IMR-90 (cell line): ENCODE measurements at regions not wholly inside any gene's neighbourhood (a gene's known extent, or its start where the extent isn't known, plus 50 kb on each side); places are given as distances from the start of the nearest gene placed in this dataset.

ENCODE experiments used
- BHLHE40 ChIP-seq: fragments of 150-350 bp; IDR thresholded peaks from 2 replicates; pipeline ENCODE4 v1.6.1; 2016; ENCODE audit warnings: mild to moderate bottlenecking, low read depth, low read length
- CEBPB ChIP-seq: IDR thresholded peaks from 2 replicates; pipeline ENCODE4 v1.6.1; 2012; ENCODE audit warnings: low read depth, low read length, improper control_type of control experiment
- CHD1 ChIP-seq: IDR thresholded peaks from 2 replicates; pipeline ENCODE4 v1.6.1; 2012; ENCODE audit warnings: low read depth, low read length, improper control_type of control experiment
- FOS ChIP-seq: fragments of 150-350 bp; IDR thresholded peaks from 2 replicates; pipeline ENCODE4 v1.6.1; 2016; ENCODE audit warnings: low read depth, low read length
- MAZ ChIP-seq: IDR thresholded peaks from 2 replicates; pipeline ENCODE4 v1.6.1; 2012; ENCODE audit warnings: low read depth, mild to moderate bottlenecking, low read length, improper control_type of control experiment, moderate library complexity, borderline replicate concordance
- MXI1 ChIP-seq: IDR thresholded peaks from 2 replicates; pipeline ENCODE4 v1.6.1; 2012; ENCODE audit warnings: low read depth, mild to moderate bottlenecking, low read length, moderate library complexity, borderline replicate concordance
- NFE2L2 ChIP-seq: fragments of 150-350 bp; IDR thresholded peaks from 2 replicates; pipeline ENCODE4 v1.6.1; 2016; ENCODE audit warnings: low read depth, mild to moderate bottlenecking, low read length
- POLR2A ChIP-seq: IDR thresholded peaks from 2 replicates; pipeline ENCODE4 v1.6.1; 2012; ENCODE audit warnings: mild to moderate bottlenecking, low read depth, low read length
- RFX5 ChIP-seq: IDR thresholded peaks from 2 replicates; pipeline ENCODE4 v1.8.0; 2012; ENCODE audit warnings: low read depth, mild to moderate bottlenecking, low read length, moderate library complexity
- SMC3 ChIP-seq: fragments of 150-350 bp; IDR thresholded peaks from 2 replicates; pipeline ENCODE4 v1.6.1; 2016; ENCODE audit warnings: low read depth, mild to moderate bottlenecking, antibody characterized with exemption, low read length, moderate library complexity
- TF ChIP-seq, protein P1 (sequence below): conservative IDR thresholded peaks from 2 replicates; pipeline ENCODE4 v1.5.1; 2012; ENCODE audit warnings: mild to moderate bottlenecking, low read depth, low read length, improper control_type of control experiment
- TF ChIP-seq, protein P2 (sequence below): fragments of 150-350 bp; IDR thresholded peaks from 2 replicates; pipeline ENCODE4 v1.6.1; 2016; ENCODE audit warnings: low read depth, mild to moderate bottlenecking, low read length, moderate library complexity, borderline replicate concordance
- TF ChIP-seq, protein P3 (sequence below): fragments of 150-350 bp; IDR thresholded peaks from 2 replicates; pipeline ENCODE4 v1.6.1; 2017; ENCODE audit warnings: mild to moderate bottlenecking, antibody characterized with exemption, low read length, low read depth

DNA sequence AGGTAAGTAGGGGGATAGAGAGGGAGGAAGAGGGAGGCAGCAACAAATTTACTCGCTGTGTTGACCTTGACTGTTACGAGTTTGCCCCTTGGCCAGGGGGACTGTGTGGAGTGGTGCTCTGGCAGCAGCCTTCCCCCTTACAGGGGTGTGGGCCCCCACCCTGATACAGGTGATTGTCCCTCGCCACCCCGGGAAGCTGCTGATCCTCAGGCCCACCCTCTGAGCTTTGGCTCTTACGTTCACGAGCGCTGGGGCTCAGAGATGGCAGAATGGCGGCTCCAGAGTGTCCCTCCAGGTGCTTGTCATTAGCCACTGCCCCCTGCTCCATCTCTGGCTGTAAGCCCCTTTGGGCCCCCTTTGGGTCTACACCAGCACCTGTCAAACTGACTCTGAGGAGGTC, 88.6 kb downstream of the GLI2 start:
- TF ChIP-seq, protein P1, sequence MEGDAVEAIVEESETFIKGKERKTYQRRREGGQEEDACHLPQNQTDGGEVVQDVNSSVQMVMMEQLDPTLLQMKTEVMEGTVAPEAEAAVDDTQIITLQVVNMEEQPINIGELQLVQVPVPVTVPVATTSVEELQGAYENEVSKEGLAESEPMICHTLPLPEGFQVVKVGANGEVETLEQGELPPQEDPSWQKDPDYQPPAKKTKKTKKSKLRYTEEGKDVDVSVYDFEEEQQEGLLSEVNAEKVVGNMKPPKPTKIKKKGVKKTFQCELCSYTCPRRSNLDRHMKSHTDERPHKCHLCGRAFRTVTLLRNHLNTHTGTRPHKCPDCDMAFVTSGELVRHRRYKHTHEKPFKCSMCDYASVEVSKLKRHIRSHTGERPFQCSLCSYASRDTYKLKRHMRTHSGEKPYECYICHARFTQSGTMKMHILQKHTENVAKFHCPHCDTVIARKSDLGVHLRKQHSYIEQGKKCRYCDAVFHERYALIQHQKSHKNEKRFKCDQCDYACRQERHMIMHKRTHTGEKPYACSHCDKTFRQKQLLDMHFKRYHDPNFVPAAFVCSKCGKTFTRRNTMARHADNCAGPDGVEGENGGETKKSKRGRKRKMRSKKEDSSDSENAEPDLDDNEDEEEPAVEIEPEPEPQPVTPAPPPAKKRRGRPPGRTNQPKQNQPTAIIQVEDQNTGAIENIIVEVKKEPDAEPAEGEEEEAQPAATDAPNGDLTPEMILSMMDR: no peak
- TF ChIP-seq CHD1 (no peak), POLR2A (no peak), MXI1 (no peak), SMC3 (no peak), MAZ (no peak), BHLHE40 (no peak), CEBPB (no peak), RFX5 (no peak), NFE2L2 (no peak), FOS (no peak)
- TF ChIP-seq, protein P2, sequence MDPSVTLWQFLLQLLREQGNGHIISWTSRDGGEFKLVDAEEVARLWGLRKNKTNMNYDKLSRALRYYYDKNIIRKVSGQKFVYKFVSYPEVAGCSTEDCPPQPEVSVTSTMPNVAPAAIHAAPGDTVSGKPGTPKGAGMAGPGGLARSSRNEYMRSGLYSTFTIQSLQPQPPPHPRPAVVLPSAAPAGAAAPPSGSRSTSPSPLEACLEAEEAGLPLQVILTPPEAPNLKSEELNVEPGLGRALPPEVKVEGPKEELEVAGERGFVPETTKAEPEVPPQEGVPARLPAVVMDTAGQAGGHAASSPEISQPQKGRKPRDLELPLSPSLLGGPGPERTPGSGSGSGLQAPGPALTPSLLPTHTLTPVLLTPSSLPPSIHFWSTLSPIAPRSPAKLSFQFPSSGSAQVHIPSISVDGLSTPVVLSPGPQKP: no peak
- TF ChIP-seq, protein P3, sequence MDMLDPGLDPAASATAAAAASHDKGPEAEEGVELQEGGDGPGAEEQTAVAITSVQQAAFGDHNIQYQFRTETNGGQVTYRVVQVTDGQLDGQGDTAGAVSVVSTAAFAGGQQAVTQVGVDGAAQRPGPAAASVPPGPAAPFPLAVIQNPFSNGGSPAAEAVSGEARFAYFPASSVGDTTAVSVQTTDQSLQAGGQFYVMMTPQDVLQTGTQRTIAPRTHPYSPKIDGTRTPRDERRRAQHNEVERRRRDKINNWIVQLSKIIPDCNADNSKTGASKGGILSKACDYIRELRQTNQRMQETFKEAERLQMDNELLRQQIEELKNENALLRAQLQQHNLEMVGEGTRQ: no peak
